PC-9 (cell line): ENCODE measurements at regions not wholly inside any gene's neighbourhood (a gene's known extent, or its start where the extent isn't known, plus 50 kb on each side); places are given as distances from the start of the nearest gene placed in this dataset.

ENCODE experiments used
- CTCF ChIP-seq: fragments of 200-600 bp; sonication (generic); conservative IDR thresholded peaks from 2 replicates; pipeline ENCODE4 v1.6.1; 2017; ENCODE audit warnings: mixed run types, antibody characterized with exemption, mild to moderate bottlenecking, moderate library complexity
- EZH2 ChIP-seq: fragments of 200-600 bp; sonication (generic); IDR thresholded peaks from 2 replicates; pipeline ENCODE4 v1.8.0; 2017; ENCODE audit warnings: antibody characterized with exemption, low read depth

- TF ChIP-seq EZH2 (no peak), CTCF (no peak)
These were observed 537.2 kb upstream of the DCC start for GRCh38 chr18:51802569-51803428.
